Medulla oblongata (tissue), 1 donor: ENCODE measurements at regions not wholly inside any gene's neighbourhood (a gene's known extent, or its start where the extent isn't known, plus 50 kb on each side); places are given as distances from the start of the nearest gene placed in this dataset.

ENCODE experiments used
- DNase-seq: peaks from one replicate; pipeline ENCODE4 v3.0.0-alpha.2; 2015; ENCODE audit errors: extremely low spot score

GRCh38 chr7:32347244-32347828 lies 142.8 kb downstream of the LSM5 start:
- peak; percentile 12 for DNase-seq

GRCh38 chr7:32346253-32346652 lies 143.9 kb downstream of the LSM5 start:
- DNase-seq, result no peak

GRCh38 chr7:32336726-32337125 lies 153.5 kb downstream of the LSM5 start:
- DNase-seq, result no peak

- no peak for DNase-seq
These were observed 155.1 kb downstream of the LSM5 start for GRCh38 chr7:32335107-32335506.

GRCh38 chr7:32330602-32331001 lies 159.6 kb downstream of the LSM5 start:
- DNase-seq, result no peak

GRCh38 chr7:32326078-32326477 lies 164.1 kb downstream of the LSM5 start:
- no peak for DNase-seq

- no peak for DNase-seq
These were observed 166.5 kb downstream of the LSM5 start for GRCh38 chr7:32323712-32324111.

- no peak for DNase-seq
These were observed 171.2 kb downstream of the LSM5 start for GRCh38 chr7:32319012-32319382.

GRCh38 chr7:32318300-32319011 lies 171.7 kb downstream of the LSM5 start:
- no peak for DNase-seq

- DNase-seq, result no peak
These were observed 173.3 kb downstream of the LSM5 start for GRCh38 chr7:32316839-32317238.

GRCh38 chr7:32314761-32315160 lies 175.4 kb downstream of the LSM5 start:
- no peak for DNase-seq

- no peak for DNase-seq
These were observed 188.8 kb downstream of the LSM5 start for GRCh38 chr7:32301427-32301826.

GRCh38 chr7:32299133-32299702 lies 191.0 kb downstream of the LSM5 start:
- no peak for DNase-seq

GRCh38 chr7:32298408-32299132 lies 191.6 kb downstream of the LSM5 start:
- DNase-seq, result no peak

GRCh38 chr7:32293833-32294232 lies 196.3 kb downstream of the LSM5 start:
- no peak for DNase-seq

GRCh38 chr7:32289651-32290414 lies 200.3 kb downstream of the LSM5 start:
- DNase-seq, result peak; percentile 65

- DNase-seq, result no peak
These were observed 204.5 kb downstream of the LSM5 start for GRCh38 chr7:32285698-32286097.

GRCh38 chr7:32283546-32283945 lies 206.6 kb downstream of the LSM5 start:
- DNase-seq, result no peak

- no peak for DNase-seq
These were observed 209.3 kb upstream of the PDE1C start for GRCh38 chr7:32279500-32279899.

- DNase-seq, result no peak
These were observed 205.2 kb upstream of the PDE1C start for GRCh38 chr7:32275216-32276009.

GRCh38 chr7:32273297-32273696 lies 203.1 kb upstream of the PDE1C start:
- no peak for DNase-seq
